Endothelial cell of umbilical vein (primary cell): ENCODE measurements at regions not wholly inside any gene's neighbourhood (a gene's known extent, or its start where the extent isn't known, plus 50 kb on each side); places are given as distances from the start of the nearest gene placed in this dataset.

Experiments
- CTCF ChIP-seq, 2 donors: IDR thresholded peaks; 1 replicate in 1 of 2; 2 replicates in 1 of 2; pipeline ENCODE4 v1.5.1; 2011; ENCODE audit warnings: low read length in 2 of 2, mild to moderate bottlenecking in 2 of 2, moderate library complexity in 2 of 2, control low read depth in 1 of 2, inconsistent platforms in 1 of 2, low read depth in 1 of 2; ENCODE audit not compliant: insufficient read depth in 1 of 2; ENCODE audit errors: extremely low read depth in 1 of 2
- EZH2 ChIP-seq: IDR thresholded peaks from 2 replicates; pipeline ENCODE4 v1.6.1; 2012; ENCODE audit warnings: borderline replicate concordance, low read depth, mild to moderate bottlenecking, moderate library complexity, low read length, inconsistent platforms; ENCODE audit not compliant: severe bottlenecking
- FOS ChIP-seq: IDR thresholded peaks from 2 replicates; pipeline ENCODE4 v1.6.1; 2011; ENCODE audit warnings: mild to moderate bottlenecking, low read length, moderate library complexity, borderline replicate concordance; ENCODE audit not compliant: insufficient read depth
- JUN ChIP-seq: IDR thresholded peaks from 2 replicates; pipeline ENCODE4 v1.6.1; 2011; ENCODE audit warnings: borderline replicate concordance, low read depth; ENCODE audit not compliant: insufficient read length, insufficient read depth
- MAX ChIP-seq: IDR thresholded peaks from 2 replicates; pipeline ENCODE4 v1.6.1; 2011; ENCODE audit not compliant: insufficient read depth, insufficient read length
- MYC ChIP-seq: IDR thresholded peaks from one replicate; pipeline ENCODE4 v1.6.1; 2011; ENCODE audit warnings: mild to moderate bottlenecking, low read depth, low read length
- POLR2A ChIP-seq: IDR thresholded peaks from 2 replicates; pipeline ENCODE4 v1.6.1; 2012; ENCODE audit warnings: low read depth, mild to moderate bottlenecking, control low read depth, low read length
- POLR2AphosphoS5 ChIP-seq: IDR thresholded peaks from 2 replicates; pipeline ENCODE4 v1.6.1; 2012; ENCODE audit warnings: low read depth, mild to moderate bottlenecking, control low read depth, low read length, moderate library complexity; ENCODE audit not compliant: insufficient read depth

- TF ChIP-seq CTCF (IDR thresholded peaks at IDR 0.05; ENCODE audit: extremely low read depth in 1 of 2, insufficient read depth in 1 of 2, low read depth in 1 of 2, low read length in 2 of 2) (no peak), POLR2AphosphoS5 (no peak), POLR2A (no peak), MAX (no peak), JUN (no peak), EZH2 (no peak), MYC (no peak), FOS (no peak)
Observed at GRCh38 chr12:93042283-93042682, 113.2 kb upstream of the EEA1 start.
